Activated CD4-positive, alpha-beta T cell treated with anti-CD3 and anti-CD28 coated beads for 4 hours (primary cell): ENCODE measurements at regions not wholly inside any gene's neighbourhood (a gene's known extent, or its start where the extent isn't known, plus 50 kb on each side); places are given as distances from the start of the nearest gene placed in this dataset.

Source experiments
- DNase-seq, 2 donors: peaks; one replicate each; pipeline ENCODE4 v3.0.0-alpha.2; 2020

- DNase-seq: no peak
Measured at GRCh38 chr21:22609802-22610201, 1611.6 kb downstream of the NCAM2 start.

GRCh38 chr21:22627911-22628310, 1629.7 kb downstream of the NCAM2 start:
- DNase-seq: no peak

GRCh38 chr21:22630953-22631465, 1632.8 kb downstream of the NCAM2 start:
- DNase-seq: no peak

GRCh38 chr21:22632176-22632575, 1634.0 kb downstream of the NCAM2 start:
- DNase-seq: no peak

GRCh38 chr21:22649246-22649645, 1651.0 kb downstream of the NCAM2 start:
- no peak for DNase-seq

- DNase-seq: no peak
Measured at GRCh38 chr21:22650226-22650625, 1652.0 kb downstream of the NCAM2 start.

- DNase-seq: no peak
Measured at GRCh38 chr21:22657781-22658180, 1659.6 kb downstream of the NCAM2 start.

- DNase-seq: no peak
Measured at GRCh38 chr21:22670148-22670547, 1671.9 kb downstream of the NCAM2 start.

GRCh38 chr21:22679207-22679606, 1681.0 kb downstream of the NCAM2 start:
- no peak for DNase-seq

GRCh38 chr21:22691658-22692057, 1693.4 kb downstream of the NCAM2 start:
- no peak for DNase-seq

- no peak for DNase-seq
Measured at GRCh38 chr21:22703521-22703920, 1705.3 kb downstream of the NCAM2 start.

- no peak for DNase-seq
Measured at GRCh38 chr21:22710721-22711120, 1712.5 kb downstream of the NCAM2 start.

- no peak for DNase-seq
Measured at GRCh38 chr21:22711636-22712035, 1713.4 kb downstream of the NCAM2 start.

- no peak for DNase-seq
Measured at GRCh38 chr21:22725436-22725835, 1727.2 kb downstream of the NCAM2 start.

- no peak for DNase-seq
Measured at GRCh38 chr21:22728091-22728490, 1729.9 kb downstream of the NCAM2 start.

GRCh38 chr21:22743085-22743484, 1744.9 kb downstream of the NCAM2 start:
- DNase-seq: no peak

- DNase-seq: no peak
Measured at GRCh38 chr21:22754746-22755145, 1756.5 kb downstream of the NCAM2 start.

- no peak for DNase-seq
Measured at GRCh38 chr21:22758478-22758877, 1760.3 kb downstream of the NCAM2 start.

GRCh38 chr21:22762463-22762862, 1764.3 kb downstream of the NCAM2 start:
- no peak for DNase-seq

GRCh38 chr21:22763442-22763841, 1765.2 kb downstream of the NCAM2 start:
- no peak for DNase-seq

GRCh38 chr21:22764222-22764621, 1766.0 kb downstream of the NCAM2 start:
- no peak for DNase-seq

GRCh38 chr21:22791376-22791775, 1793.2 kb downstream of the NCAM2 start:
- no peak for DNase-seq

- peak in 1 of 2 donors; percentile 6 for DNase-seq
Measured at GRCh38 chr21:22791986-22792560, 1793.9 kb downstream of the NCAM2 start.

- no peak for DNase-seq
Measured at GRCh38 chr21:22795091-22795490, 1796.9 kb downstream of the NCAM2 start.

GRCh38 chr21:22795644-22796043, 1797.4 kb downstream of the NCAM2 start:
- DNase-seq: no peak
